ENCODE measurements at regions not wholly inside any gene's neighbourhood (a gene's known extent, or its start where the extent isn't known, plus 50 kb on each side); places are given as distances from the start of the nearest gene placed in this dataset.
A peak's percentile ranks its signal among the peaks of the same experiment; 100 is the strongest.

GRCh38 chr6:105992315-105992961, 93.7 kb upstream of the PRDM1 start (continued):
- TF ChIP-seq GMEB1 (CRISPR knock-in tag; IDR thresholded peaks at IDR 0.05; ENCODE audit: borderline replicate concordance): peak; percentile 67; the same call in 1 of the 2 replicates
- TF ChIP-seq HDAC1 (CRISPR knock-in tag; IDR thresholded peaks at IDR 0.05): no peak
- TF ChIP-seq CC2D1A (CRISPR knock-in tag; IDR thresholded peaks at IDR 0.05): no peak
- no peak for TF ChIP-seq SNAI1 (CRISPR knock-in tag; IDR thresholded peaks at IDR 0.05; ENCODE audit: borderline replicate concordance)
- no peak for TF ChIP-seq SP4 (CRISPR knock-in tag; IDR thresholded peaks at IDR 0.05)
- TF ChIP-seq SP1 (IDR thresholded peaks at IDR 0.05): no peak
- TF ChIP-seq SP1 (CRISPR knock-in tag; IDR thresholded peaks at IDR 0.05): peak; percentile 74
- TF ChIP-seq KLF9 (CRISPR knock-in tag; IDR thresholded peaks at IDR 0.05; ENCODE audit: low read depth): no peak
- TF ChIP-seq MTERF4 (CRISPR knock-in tag; IDR thresholded peaks at IDR 0.05): 0 out of 2 replicates have a peak, but pooled peaks have one; percentile 38
- TF ChIP-seq FOXM1 (CRISPR knock-in tag; IDR thresholded peaks at IDR 0.05): no peak
- peak; percentile 12; the same call in 1 of the 2 replicates for TF ChIP-seq ZNF430 (CRISPR knock-in tag; IDR thresholded peaks at IDR 0.05)
- TF ChIP-seq ETV6 (CRISPR knock-in tag; conservative IDR thresholded peaks at IDR 0.05): no peak
- no peak for TF ChIP-seq STAG1 (CRISPR knock-in tag; IDR thresholded peaks at IDR 0.05)
- TF ChIP-seq ZNF326 (CRISPR knock-in tag; IDR thresholded peaks at IDR 0.05; ENCODE audit: borderline replicate concordance): no peak
- no peak for TF ChIP-seq THRA (CRISPR knock-in tag; IDR thresholded peaks at IDR 0.05; ENCODE audit: borderline replicate concordance)
- TF ChIP-seq ZFP36L2 (CRISPR knock-in tag; IDR thresholded peaks at IDR 0.05): no peak
- no peak for TF ChIP-seq E2F2 (CRISPR knock-in tag; IDR thresholded peaks at IDR 0.05; ENCODE audit: borderline replicate concordance)
- no peak for TF ChIP-seq ZNF264 (CRISPR knock-in tag; IDR thresholded peaks at IDR 0.05)
- TF ChIP-seq DMTF1 (CRISPR knock-in tag; IDR thresholded peaks at IDR 0.05): no peak
- TF ChIP-seq ERF (CRISPR knock-in tag; IDR thresholded peaks at IDR 0.05): no peak
- TF ChIP-seq PAX8 (CRISPR knock-in tag; IDR thresholded peaks at IDR 0.05; ENCODE audit: borderline replicate concordance): no peak
- no peak for TF ChIP-seq ZNF782 (CRISPR knock-in tag; IDR thresholded peaks at IDR 0.05; ENCODE audit: borderline replicate concordance)
- no peak for TF ChIP-seq ZNF670 (CRISPR knock-in tag; IDR thresholded peaks at IDR 0.05; ENCODE audit: borderline replicate concordance)
- TF ChIP-seq ZNF24 (IDR thresholded peaks at IDR 0.05): no peak
